Activated T-helper 1 cell treated with anti-CD3 and anti-CD28 coated beads, Interleukin-2, amount 50 U/mL, for 16 hours (primary cell): ENCODE measurements at regions not wholly inside any gene's neighbourhood (a gene's known extent, or its start where the extent isn't known, plus 50 kb on each side); places are given as distances from the start of the nearest gene placed in this dataset.

ENCODE experiments used
- DNase-seq, 2 donors: peaks; one replicate each; pipeline ENCODE4 v3.0.0-alpha.2; 2020; ENCODE audit warnings: low read depth in 1 of 2, low spot score in 1 of 2

DNA sequence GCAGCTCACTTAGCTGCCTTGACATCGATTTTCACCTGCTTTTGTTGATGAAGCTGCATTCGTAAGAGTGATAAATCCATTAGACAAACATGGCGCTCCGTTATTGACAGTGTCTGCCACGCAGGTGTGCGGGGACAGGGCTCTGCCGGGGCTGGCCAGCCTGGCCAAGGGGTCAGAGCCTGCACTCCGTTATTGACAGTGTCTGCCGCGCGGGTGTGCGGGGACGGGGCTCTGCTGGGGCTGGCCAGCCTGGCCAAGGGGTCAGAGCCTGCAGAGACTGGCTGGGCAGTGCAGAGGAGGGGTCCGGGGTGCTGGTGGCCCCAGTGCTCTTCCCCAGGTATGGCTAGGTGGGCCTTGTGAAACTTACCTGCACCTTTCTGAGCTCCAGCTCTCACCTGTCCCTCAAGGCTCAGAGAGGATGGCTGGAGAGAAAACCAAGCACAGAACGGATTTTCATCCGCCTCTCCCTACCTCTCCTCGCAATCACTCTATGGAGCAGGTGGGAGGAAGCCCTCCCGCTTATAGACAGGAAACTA lies 101.6 kb upstream of the B3GAT1 start:
- DNase-seq = no peak

DNA sequence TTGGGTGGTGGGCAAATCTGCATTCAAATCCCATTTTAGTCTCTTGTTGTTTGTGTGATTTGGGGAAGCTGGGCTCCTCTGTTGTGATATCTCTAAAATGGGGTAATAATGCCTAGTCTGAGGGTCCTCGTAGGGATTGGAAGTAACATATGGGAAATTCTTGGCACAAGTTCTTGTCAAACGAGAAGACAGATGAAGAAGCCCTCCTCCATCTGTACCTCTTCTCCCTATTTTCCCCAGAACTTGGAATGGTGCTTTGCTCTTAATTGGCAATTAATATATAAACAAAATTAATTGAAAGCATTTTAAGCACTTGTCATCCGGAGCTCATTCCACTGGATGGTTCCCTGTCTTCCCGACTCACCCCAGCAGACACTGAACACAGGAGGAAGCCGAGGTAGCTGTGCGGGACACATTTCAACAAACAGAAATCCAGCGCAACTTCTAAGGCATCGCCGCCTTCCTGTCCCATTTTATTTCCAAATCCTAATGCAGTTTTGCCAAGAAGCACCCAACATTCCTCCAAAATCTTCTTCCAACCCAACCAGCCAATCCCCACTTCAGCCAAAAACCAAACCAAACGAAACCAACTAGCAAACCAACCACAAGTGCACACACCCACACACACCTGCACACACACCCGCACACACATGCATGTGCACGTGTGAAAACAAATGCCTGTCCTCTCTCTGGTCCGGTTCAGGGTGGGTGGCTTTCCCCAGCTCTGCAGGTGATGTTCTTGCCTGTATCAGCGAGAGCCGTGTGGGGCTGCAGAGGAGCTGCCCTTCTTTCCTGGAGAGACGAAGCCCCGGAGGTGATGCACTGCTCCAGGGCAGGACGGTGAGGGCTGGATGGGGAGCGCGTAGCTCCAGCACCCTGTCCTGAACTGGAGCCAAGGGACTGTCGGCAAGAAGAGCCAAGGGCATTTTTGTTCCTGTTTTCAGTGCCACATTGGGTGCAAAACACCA lies 100.8 kb upstream of the B3GAT1 start:
- no peak for DNase-seq

DNA sequence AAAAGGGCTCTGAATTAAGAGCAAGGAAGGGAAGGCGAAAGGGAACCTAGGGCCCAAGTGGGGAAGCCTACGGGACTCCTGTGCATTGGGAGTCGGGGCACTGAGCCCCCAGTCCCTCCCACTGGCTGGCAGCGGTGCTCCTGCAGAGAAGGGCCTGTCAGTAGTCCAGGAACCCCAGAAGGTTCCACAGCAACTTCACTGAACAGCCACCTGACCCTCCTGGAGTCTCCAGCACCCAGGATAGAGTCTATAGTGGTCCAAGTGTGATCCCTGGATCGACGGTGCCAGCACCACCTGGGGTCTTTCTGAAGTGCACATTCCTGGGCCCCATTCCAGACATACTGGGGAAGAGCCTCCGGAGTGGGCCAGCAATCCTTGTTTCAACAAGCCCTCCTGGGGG lies 100.0 kb upstream of the B3GAT1 start:
- DNase-seq = no peak

DNA sequence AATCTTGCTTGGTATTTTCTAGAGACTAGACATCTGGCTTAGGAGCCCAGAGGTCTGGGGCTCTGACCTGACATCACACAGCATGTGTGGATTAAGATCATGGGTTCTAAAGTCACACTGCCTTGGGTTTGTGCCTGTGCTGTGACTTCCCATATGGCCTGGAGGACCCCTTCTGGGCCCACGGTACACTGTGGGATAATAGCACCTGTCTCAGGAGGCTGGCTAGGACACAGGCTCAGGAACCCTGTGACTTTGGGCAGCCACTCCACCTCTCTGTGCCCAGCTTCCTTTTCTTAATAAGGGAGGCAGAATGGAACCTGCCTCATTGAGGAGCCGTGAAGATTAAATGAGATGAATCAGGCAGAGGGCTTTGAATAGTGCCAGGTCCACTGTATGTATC lies 99.2 kb upstream of the B3GAT1 start:
- DNase-seq = no peak

DNA sequence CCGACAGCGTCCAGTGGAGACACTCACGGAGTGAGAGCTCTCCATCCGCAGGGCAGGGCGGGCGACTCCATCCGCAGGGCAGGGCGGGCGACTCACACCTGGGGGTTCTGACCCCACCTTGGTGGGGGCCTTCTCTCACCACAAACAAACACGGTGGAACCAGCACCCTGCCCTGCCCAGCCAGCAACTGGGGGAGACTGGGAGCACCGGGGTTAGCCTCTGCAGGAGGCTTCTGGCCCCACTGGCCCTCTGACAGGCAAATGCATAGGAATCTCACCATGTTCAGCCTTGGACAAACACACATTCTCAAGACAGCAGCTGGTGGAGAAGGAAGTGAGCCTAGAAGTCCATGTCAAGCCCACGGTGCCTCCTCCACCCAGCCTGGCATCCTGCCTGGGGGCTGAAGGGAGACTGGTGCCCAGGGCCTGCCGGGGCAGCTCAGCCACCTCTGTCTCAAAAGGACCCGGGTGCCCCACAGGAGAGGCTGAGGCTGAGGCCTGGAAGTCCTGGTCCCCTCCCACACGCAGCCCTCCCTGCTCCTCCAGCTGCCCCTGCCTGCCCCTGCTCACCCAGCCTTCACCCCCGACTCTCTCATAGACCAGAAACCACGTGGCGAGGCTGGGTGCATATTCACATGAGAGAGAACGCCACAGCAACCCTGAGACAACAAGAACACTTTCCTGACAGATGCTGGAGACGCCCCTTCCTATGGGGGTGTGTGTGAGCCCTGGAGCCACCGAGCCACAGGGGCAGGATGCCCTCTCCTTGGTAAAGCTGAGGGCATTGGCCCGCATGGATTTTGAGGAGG lies 98.4 kb upstream of the B3GAT1 start:
- no peak for DNase-seq

DNA sequence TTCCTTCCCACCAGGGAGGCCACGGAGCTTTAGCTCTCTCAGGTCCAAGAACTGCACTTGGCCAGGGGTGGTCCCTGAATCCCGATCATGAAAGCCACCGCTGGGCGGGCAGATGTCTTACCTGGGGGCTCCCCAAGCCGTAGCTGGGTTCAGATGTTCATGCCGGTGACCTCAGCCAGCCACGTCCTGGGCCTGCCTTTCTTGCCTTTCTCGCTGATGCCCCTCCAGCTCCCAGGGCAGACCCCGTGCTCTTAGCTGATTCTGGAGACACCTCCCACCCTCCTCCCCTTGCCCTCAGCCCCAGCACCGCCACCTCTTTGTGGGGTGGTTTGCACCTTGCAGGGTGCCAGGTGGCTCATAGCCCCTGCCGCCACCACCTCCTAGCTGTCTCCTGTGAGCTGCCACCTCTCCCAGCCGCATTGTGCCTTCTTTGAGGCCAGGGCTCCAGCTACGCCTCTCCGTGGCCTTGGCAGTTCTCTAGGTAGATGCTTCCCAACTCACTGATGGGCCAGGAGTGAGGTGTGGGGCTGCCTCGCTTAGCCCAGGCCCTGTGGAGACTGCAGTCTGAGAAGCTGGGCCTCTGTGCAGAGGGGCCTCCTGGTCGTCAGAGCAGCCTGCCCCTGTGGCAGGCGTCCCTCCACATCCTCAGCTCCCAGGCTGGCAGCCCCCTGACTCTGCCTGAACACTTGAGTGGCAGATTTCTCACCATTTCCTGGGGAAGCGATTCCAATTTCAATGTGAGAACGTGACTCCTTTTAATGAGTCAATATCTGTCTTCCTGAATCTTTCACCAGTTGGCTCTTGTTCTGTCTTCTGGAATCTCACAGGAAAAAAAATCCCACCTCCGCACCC lies 97.6 kb upstream of the B3GAT1 start:
- DNase-seq = no peak

DNA sequence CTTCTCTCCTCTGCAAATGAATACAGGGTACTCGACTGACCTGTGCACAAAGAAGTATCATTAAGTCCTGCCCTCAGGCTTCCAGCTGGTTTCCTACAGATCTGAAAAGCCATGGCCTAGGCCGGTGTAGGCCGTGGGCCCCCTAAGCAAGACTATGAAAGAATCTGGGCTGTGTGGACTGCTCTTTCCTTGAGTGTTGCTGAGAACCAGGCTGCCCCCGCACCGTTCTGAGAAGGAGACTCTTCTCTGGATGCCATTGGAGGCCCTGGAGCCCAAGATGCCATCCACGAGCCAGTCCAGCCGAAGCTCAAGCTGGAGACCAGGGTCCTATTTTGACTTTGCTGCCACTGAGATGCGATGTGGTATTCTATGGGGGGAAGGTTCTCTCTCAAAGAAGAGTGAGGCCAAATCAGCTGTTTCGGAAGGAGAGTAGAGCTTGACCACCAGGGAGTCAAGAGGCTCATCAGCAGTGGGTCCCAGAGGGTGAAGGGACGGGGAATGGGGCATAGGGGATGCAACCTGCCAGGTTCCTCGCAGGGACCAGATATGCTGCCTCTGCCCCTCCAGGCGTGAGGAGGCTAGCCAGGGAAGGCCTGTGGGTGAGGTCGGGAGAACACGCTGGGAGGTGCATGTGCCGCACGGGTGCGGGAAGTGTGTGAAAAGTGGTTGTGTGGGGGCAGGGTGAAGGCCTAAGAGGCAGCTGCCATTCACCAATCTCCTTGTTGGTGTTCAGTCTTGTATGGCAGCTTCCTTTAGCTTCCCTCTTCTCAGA lies 96.4 kb upstream of the B3GAT1 start:
- DNase-seq = no peak

DNA sequence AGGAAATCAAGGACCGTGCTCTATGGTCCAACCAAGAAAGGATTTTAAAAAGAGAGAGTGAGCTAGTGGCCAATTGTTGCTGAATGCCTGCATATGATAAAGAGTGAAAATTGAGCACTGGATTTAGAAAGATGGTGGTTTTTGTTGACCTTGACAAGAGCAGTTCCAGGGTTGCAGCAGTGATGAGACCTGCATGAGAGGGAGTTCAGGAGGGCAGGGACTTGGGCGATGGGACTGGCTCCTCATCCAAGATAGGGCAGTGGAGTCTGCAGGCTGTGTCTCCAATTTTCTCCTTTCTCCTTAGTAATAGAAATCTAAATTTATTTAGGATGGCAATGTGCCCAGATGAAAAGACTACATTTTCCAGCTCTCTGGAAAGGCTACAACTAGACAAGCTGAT lies 94.0 kb upstream of the B3GAT1 start:
- DNase-seq = no peak

DNA sequence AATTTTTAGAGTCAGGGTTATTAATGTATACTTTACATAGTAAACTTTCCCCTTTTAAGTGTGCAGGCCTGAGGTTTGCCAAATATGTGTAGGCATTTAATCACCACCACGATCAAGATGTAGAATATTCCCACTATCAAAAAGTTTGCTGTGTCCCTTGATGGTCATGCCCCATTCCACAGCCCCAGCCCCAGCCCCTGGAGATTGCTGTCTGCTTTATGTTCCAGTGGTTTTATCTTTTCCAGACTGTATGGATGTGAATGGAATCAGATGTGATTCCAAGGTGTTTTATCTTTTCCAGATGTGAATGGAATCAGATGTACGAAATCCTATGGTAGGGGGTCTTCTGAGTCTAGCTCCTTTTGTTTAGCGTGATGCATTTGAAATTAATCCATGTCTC lies 93.1 kb upstream of the B3GAT1 start:
- DNase-seq = no peak

DNA sequence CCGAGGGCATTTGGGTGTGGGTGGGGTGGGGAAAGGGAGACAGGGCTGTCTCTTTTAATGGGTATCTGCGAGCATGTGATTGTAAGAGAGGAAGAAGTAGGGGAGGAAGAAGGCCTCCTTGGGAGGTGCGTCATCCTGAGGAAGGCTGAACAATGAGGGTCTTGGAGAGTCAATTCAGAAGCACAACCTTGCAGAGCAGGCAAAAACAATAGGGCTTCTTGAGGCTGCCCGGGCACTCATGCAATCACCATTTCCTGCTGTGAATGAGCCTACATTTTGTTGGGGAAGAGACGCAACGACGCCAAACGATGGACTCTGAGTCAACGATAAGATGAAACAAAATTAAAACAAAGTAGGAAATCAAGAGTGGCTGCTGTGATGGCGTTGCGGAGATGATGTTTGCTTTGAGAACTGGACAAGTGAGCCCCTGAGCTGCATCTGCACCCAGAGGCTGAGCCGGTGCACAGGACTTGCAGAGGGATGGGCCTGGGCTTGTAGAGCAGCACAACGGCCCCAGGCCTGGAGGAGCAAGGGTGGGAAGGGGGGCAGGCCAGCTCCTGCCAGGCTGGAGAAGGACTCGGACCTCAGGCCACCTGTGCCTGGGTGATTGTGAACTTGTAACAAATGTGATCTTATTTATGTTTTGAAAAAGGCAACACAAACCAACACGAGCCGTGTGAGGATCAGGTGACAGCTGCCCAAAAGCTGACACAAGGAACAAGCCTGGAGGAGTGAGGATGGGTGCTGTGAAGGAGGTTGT lies 92.3 kb upstream of the B3GAT1 start:
- DNase-seq = no peak

DNA sequence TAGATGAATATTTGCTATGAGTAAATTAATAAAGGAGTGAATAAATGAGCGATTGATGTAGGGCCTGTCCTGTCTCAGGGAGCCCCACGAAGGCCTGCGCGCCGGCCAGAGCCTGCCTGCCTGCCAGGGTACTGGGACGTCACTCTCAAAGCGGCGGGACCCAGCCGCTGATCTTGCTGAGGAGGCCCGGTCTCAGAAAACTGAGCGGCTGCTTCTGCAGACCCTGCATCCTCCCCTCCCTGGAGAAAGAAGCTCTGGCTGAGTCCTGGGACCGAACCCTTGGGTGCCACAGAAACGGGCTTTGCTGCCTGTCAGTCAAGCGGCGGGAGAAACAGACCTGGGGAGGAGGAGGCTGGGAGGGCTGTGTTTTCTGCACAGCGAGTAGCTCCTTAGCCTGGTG lies 91.6 kb upstream of the B3GAT1 start:
- DNase-seq = no peak

DNA sequence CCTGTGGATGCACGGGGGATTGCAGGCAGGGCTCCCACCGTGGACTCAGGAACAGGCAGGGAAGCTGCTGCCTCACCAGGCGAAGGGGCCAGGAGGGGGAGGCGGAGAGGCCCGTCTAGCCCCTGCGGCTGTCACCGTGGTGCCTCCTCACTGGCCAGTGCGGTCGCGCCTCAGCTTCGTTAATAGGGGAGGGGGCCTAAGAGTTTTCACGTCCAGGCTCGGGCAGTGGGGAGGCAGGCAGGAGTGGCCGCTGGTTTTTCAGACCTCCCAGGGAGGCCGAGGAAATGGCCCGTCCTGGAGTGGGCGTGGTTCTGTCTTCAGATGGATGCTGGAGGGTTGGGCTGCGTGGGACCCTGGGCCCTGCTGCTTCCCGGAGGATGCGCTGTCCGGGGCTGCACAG lies 91.1 kb upstream of the B3GAT1 start:
- no peak for DNase-seq

DNA sequence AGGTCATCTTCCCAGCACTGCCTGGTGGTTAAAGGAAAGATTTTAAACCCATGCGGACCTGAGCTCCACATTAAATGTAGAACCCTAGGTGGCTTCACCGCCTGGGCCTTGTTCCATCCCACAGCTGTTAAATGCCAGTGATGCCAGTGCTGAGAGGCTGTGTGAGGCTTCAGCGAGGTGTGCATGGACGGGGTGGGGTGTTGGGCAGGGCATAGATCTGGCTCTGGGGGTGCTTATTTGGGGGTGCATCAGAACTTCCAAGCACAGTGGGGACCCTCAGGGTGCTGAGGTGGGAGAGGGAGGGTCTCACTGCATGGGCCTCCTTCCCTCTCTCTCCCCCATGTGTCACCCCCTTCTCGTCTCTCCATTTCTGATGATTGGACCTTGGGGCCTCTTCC lies 90.1 kb upstream of the B3GAT1 start:
- no peak for DNase-seq

DNA sequence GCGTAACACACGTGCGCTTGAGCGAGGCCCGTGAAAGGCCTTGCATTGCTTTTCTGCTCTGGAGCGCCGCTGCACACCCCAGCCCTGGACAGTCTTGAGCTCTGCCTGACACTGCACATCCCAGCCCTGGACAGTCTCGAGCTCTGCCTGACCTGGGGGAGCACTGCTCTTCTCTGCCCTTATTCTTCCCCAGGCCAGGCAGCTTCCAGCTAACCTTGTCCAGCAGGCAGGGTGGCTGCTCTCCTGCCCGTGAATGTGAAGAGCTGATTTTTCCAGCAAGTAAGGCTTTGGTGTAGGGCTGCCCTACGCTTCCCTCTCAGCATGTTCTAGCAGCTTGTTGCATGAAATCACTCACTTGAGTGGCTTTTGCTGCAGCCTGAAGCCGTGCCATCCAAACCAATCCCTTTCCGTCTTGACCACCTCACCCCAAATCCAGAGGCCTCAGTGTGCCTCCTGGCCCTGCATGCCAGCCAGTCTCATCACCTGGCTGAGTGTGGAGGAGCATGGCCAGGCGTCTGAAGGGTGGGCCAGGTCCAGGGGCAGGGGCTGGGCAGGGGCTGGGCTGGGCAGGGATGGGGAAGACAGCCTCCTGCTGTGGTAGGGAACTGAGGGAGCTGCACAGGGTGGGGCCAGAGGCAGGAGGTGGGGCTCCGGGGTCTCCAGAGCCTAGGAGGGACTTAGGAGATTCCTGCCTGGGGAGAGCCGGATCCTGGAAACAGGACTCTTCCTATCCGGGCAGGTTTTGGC lies 89.5 kb upstream of the B3GAT1 start:
- no peak for DNase-seq

DNA sequence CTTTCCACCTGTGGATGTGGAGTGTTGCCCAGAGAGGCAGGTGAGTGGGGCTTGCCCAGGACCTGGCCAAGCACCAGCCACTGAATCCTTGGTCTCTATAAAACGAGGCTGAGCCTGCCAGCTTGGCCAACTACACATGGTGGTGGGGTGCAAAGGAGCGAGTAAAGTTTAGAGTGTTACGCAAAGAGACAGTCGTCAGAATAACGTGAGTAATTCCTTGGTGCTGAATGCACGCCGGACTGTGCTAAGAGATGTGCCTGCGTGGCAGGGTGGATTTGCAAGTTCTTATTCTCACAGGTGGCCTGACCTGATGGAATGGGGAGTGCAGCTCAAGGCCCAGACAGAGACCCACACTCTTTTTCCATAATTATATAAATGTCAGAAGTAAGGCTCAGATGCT lies 88.6 kb upstream of the B3GAT1 start:
- no peak for DNase-seq

DNA sequence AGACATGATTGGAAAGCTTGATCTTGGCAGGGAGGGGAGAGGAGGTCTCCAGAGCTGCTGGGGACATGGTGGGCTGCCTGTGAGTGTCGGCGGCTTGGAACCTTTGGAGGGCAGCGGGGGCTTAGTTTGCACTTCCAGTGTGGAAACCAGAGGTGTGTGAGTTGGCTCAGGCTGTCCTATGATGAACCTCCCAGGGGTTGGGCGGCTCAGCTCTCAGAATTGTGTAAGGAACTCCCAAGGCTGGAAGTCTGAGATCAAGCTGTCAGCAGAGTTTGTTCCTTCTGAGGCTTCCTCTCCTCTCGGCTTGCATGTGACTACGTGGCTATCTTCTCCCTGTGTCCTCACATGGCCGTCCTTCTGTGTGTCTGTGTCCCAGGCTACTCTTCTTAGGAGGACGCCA lies 87.9 kb upstream of the B3GAT1 start:
- no peak for DNase-seq

DNA sequence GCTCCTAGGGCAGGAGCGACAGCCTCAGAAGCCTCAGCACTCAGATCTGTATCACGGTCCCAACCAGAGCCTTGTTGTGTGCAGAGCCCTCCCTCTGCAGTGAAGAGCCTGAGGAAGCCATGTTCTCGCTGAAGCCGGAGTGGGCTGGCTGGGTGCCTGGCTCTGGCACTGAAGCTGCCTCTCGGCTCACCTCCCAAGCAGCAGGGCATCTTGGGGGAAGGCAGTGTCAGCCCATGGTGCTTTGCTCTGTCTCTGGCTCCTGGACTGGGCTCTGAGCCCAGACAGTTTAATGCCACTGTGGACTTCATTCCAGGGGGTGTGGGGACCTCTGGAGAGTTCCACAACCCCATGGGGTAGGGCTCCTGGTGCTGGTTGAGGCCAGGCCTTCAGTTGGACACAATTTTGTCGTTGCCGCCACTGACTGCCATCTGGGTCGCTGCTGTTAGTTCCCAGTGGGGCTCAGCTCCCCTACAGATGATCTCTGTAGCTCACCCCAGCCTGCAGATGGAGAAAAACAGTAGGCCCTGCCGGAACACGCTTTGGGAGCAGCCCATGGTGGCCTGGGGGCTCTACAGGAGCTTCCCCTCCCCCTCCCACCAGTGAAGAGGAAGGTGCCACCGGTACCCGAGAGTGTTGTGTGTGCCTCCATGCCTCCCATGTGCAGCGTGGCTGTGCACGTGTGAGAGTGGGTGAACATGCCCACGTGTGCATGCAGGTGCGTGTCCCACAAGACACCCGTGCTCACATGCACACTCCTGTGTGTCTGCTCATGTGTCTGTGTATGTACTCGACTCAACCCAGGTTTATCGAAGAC lies 86.5 kb upstream of the B3GAT1 start:
- no peak for DNase-seq

DNA sequence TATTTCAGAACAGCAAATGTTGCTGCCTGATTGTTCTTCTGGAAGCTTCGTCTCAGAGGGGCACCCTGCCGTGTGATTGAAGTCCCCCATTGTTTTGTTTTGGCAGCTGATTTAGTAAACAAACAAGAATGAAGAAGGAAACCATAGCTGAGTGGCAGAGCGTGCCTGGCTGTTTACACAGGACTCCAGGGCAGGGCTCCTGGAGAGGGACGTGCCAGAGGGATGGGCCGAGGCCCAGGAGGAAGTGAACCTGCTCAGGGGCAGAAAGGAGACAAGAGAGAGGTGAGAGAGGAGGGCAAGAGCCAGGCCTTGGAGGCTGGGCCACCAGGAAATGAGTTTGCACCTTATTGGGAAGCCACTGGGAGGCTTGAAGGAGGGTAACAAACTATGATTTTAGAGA lies 85.5 kb upstream of the B3GAT1 start:
- DNase-seq = no peak
